Astrocyte (in vitro differentiated cells and primary cell): ENCODE measurements at regions not wholly inside any gene's neighbourhood (a gene's known extent, or its start where the extent isn't known, plus 50 kb on each side); places are given as distances from the start of the nearest gene placed in this dataset.

Experiments
- EZH2 ChIP-seq: IDR thresholded peaks from 2 replicates; pipeline ENCODE4 v1.6.1; 2012; ENCODE audit warnings: mild to moderate bottlenecking, low read length, inconsistent platforms; ENCODE audit not compliant: insufficient read depth
- TF ChIP-seq, protein P1 (sequence below): IDR thresholded peaks from 2 replicates; pipeline ENCODE4 v1.5.1; 2011; ENCODE audit warnings: low read depth, mild to moderate bottlenecking, inconsistent platforms, low read length, moderate library complexity; ENCODE audit not compliant: insufficient read depth

DNA sequence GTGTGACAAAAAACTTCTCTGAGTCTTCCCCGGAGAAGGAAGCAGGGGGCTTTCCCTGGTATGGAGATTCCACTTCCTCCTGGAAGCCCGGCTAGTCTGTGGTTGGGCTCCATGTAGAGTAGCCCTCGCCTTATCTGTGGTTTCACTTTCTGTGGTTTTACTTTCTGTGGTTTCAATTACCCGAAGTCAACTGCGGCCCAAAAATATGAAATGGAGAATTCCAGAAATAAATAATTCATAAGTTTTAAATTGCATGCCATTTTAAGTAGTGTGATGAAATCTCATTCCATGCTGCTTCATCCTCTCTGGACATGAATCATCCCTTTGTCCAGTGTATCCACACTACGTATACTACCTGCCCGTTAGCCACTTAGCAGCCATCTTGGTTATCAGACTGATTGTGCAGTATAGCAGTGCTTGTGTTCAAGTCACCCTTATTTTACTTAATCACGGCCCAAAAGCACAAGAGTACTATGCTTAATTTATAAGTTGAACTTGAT lies 275.0 kb upstream of the SESN3 start:
- TF ChIP-seq, protein P1, sequence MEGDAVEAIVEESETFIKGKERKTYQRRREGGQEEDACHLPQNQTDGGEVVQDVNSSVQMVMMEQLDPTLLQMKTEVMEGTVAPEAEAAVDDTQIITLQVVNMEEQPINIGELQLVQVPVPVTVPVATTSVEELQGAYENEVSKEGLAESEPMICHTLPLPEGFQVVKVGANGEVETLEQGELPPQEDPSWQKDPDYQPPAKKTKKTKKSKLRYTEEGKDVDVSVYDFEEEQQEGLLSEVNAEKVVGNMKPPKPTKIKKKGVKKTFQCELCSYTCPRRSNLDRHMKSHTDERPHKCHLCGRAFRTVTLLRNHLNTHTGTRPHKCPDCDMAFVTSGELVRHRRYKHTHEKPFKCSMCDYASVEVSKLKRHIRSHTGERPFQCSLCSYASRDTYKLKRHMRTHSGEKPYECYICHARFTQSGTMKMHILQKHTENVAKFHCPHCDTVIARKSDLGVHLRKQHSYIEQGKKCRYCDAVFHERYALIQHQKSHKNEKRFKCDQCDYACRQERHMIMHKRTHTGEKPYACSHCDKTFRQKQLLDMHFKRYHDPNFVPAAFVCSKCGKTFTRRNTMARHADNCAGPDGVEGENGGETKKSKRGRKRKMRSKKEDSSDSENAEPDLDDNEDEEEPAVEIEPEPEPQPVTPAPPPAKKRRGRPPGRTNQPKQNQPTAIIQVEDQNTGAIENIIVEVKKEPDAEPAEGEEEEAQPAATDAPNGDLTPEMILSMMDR: no peak
- no peak for TF ChIP-seq EZH2
